GM12878 (cell line): ENCODE measurements at regions not wholly inside any gene's neighbourhood (a gene's known extent, or its start where the extent isn't known, plus 50 kb on each side); places are given as distances from the start of the nearest gene placed in this dataset.

Experiments used
- ATAC-seq: fragments of 200-7000 bp; cut with Tn5 transposase; 3 replicates; pipeline ENCODE4 v1.9.1; 2020; ENCODE audit warnings: mild to moderate bottlenecking, moderate library complexity
- BruUV-seq: library from RNA; stranded (reverse); fragments of 400-500 nt; replicated peaks from 2 replicates; lab custom pipeline; 2021; lab: Mats Ljungman, UMichigan
- CTCF ChIA-PET: fragments of 300-600 bp; sonication (Branson Sonifier 250); formaldehyde crosslinking; extraction: SDS; loops from one replicate; lab custom pipeline; 2021; ENCODE audit warnings: inconsistent platforms; lab: Yijun Ruan, JAX
- POLR2A ChIA-PET: fragments of 350-600 bp; formaldehyde crosslinking; extraction: SDS; loops from one replicate; lab custom pipeline; 2021; ENCODE audit warnings: inconsistent platforms; lab: Charles Lee
- RAD21 ChIA-PET: fragments of 300-600 bp; sonication (Branson Sonifier 250); formaldehyde crosslinking; loops from one replicate; lab custom pipeline; 2023; ENCODE audit warnings: antibody characterized with exemption; ENCODE audit not compliant: unreplicated experiment; lab: Charles Lee
- SMC1A ChIA-PET: fragments of 300-600 bp; sonication (Branson Sonifier 250); formaldehyde crosslinking; loops from one replicate; lab custom pipeline; 2023; ENCODE audit not compliant: unreplicated experiment, uncharacterized antibody; lab: Charles Lee
- DNase-seq: peaks from one replicate; pipeline ENCODE4 v3.0.0-alpha.2; 2011; ENCODE audit warnings: low read depth, low spot score
- FAIRE-seq: peaks from 3 replicates; lab custom pipeline; 2011; peaks lifted over from hg19 to GRCh38; lab: Jason Lieb, UNC
- H2AFZ ChIP-seq: 2 replicates; pipeline ENCODE4 v1.6.0; 2011; ENCODE audit warnings: low read depth, low read length, control low read depth; ENCODE audit not compliant: control insufficient read depth
- H3K27ac ChIP-seq: 2 replicates; pipeline ENCODE4 v1.5.1; 2011; ENCODE audit warnings: control low read depth; ENCODE audit not compliant: control insufficient read depth, insufficient read depth
- H3K27me3 ChIP-seq, 2 experiments: replicated peaks in 1 of 2; 2 replicates each; pipeline versions ENCODE4 v1.6.0 to v1.6.1; 2011; ENCODE audit warnings: low read length in 1 of 2; ENCODE audit not compliant: control insufficient read depth in 2 of 2, insufficient read depth in 2 of 2
- H3K36me3 ChIP-seq, 2 experiments: 2 replicates each; pipeline ENCODE4 v1.5.1; 2011; ENCODE audit warnings: low read length in 1 of 2; ENCODE audit not compliant: control insufficient read depth in 2 of 2, insufficient read depth in 2 of 2
- H3K4me1 ChIP-seq: 2 replicates; pipeline ENCODE4 v1.6.1; 2011; ENCODE audit warnings: mild to moderate bottlenecking, low read length, moderate library complexity, mixed read lengths; ENCODE audit not compliant: control insufficient read depth, insufficient read depth
- H3K4me2 ChIP-seq: 2 replicates; pipeline ENCODE4 v1.6.0; 2011; ENCODE audit warnings: control low read depth; ENCODE audit not compliant: control insufficient read depth, insufficient read depth
- H3K4me3 ChIP-seq: fragments of 200-600 bp; sonication (generic); 2 replicates; pipeline ENCODE4 v1.5.1; 2016
- H3K79me2 ChIP-seq: 2 replicates; pipeline ENCODE4 v1.6.0; 2011; ENCODE audit warnings: low read length; ENCODE audit not compliant: control insufficient read depth, insufficient read depth
- H3K9ac ChIP-seq: 2 replicates; pipeline ENCODE4 v1.8.0; 2011; ENCODE audit warnings: low read length, control low read depth, mixed read lengths; ENCODE audit not compliant: control insufficient read depth, insufficient read depth
- H3K9me3 ChIP-seq: replicated peaks from 3 replicates; pipeline ENCODE4 v1.5.1; 2011; ENCODE audit warnings: mild to moderate bottlenecking, low read length; ENCODE audit not compliant: control insufficient read depth, insufficient read depth
- H4K20me1 ChIP-seq: 2 replicates; pipeline ENCODE4 v1.6.0; 2011; ENCODE audit not compliant: control insufficient read depth, insufficient read depth
- ATF7 ChIP-seq: fragments of 450-650 bp; IDR thresholded peaks from 2 replicates; pipeline ENCODE4 v1.6.1; 2016; ENCODE audit warnings: low read depth, mild to moderate bottlenecking
- NR2C1 ChIP-seq: fragments of 450-650 bp; IDR thresholded peaks from 2 replicates; pipeline ENCODE4 v1.6.1; 2017; ENCODE audit warnings: antibody characterized with exemption, mild to moderate bottlenecking, moderate library complexity
- NR2C2 ChIP-seq: IDR thresholded peaks from 2 replicates; pipeline ENCODE4 v1.6.1; 2011; ENCODE audit warnings: borderline replicate concordance, low read depth; ENCODE audit not compliant: control insufficient read depth, insufficient read length
- SIN3A ChIP-seq: IDR thresholded peaks from 2 replicates; pipeline ENCODE4 v1.6.1; 2012; ENCODE audit warnings: low read depth, low read length, improper control_type of control experiment
- SUPT20H ChIP-seq: IDR thresholded peaks from 2 replicates; pipeline ENCODE4 v1.6.1; 2011; ENCODE audit warnings: low read depth, mild to moderate bottlenecking, low read length, moderate library complexity, borderline replicate concordance; ENCODE audit not compliant: control insufficient read depth
- ZNF217 ChIP-seq: fragments of 450-650 bp; IDR thresholded peaks from 2 replicates; pipeline ENCODE4 v1.6.1; 2017; ENCODE audit warnings: antibody characterized with exemption, mild to moderate bottlenecking
- WGBS: methylation state at CpG from one replicate; pipeline ENCODE4 v1.1.6; 2016; ENCODE audit warnings: low lambda C conversion rate; ENCODE audit not compliant: insufficient replicate concordance, insufficient coverage; ENCODE audit errors: missing lambda C conversion rate; 5-methylcytosine and 5-hydroxymethylcytosine counted together
- in situ Hi-C: fragments of 300-500 bp; cut with MboI; formaldehyde crosslinking; loops from 9 replicates; pipeline ENCODE4 v1.14.3; 2018; ENCODE audit warnings: mixed read lengths
- intact Hi-C: fragments of 100-400 bp; cut with micrococcal nuclease; formaldehyde crosslinking; loops from one replicate; pipeline ENCODE4 v1.14.2; 2022; ENCODE audit not compliant: unreplicated experiment
- TF ChIP-seq, protein P1 (sequence below): fragments of 450-650 bp; IDR thresholded peaks from 2 replicates; pipeline ENCODE4 v1.6.1; 2016; ENCODE audit warnings: mild to moderate bottlenecking
- TF ChIP-seq, protein P2 (sequence below): fragments of 150-350 bp; IDR thresholded peaks from 2 replicates; pipeline ENCODE4 v1.6.1; 2014; ENCODE audit warnings: mild to moderate bottlenecking, low read depth, low read length

DNA sequence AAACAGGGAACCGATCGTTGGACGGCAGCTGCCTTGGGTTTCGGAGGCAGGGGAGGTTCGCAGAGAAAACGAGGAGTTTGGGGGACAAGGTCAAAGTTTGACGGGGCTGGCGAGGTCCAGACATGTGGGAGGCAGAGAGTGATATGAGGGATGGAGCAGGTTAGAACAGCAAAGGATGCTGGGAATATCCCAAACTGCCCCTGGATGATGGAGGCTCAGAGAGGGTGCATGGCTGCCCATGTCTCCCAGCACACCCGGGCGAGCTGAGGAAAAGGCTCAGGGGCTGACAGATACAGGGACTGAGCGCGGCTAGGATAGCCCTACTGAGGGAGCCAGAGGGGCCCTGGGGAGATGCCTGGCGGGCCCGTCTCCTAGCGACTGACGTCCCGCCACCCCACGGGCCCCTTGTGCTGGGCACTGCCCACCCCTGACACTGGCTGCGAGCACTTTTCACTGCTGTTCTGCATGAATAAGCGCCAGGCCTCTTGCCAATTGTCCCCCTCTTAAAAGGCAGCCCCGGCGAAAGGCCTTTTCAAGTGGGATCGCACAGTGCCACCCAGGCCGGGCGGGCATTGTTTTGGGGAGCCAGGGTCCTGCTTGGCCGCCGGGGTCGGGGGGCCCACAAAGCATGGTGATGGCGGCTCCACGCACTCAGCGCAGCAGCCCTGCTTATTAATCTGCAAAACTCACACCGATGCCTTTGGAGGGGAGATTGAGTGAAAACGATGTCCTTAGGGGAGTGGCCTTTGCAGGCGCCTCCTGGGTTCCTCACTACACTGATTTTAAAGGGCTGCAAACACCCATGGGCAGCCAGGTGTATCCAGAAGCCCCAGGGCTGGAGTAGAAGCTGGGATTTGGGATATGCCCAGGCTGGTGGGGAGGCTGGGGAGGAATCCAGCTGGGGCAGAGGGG, 90.0 kb upstream of the LINC01488 start:
- FAIRE-seq (no peak), DNase-seq (no peak), ATAC-seq (no peak)
- Histone ChIP-seq H3K27me3 (no peaks in the 10 kb centered on the region), H3K79me2 (no peaks in the 10 kb centered on the region), H3K9ac (no peak overlapping the region), H3K4me1 (no peaks in the 10 kb centered on the region), H3K36me3 (no peaks in the 10 kb centered on the region), H4K20me1 (no peaks in the 10 kb centered on the region), H3K27ac (no peak overlapping the region), H3K9me3 (peaks cover 9% of the 10 kb centered on the region; the same call in 2 of the 3 replicates), H3K4me3 (no peak overlapping the region)
- intact Hi-C loops (no loop called here), in situ Hi-C loops (no loop called here)
- ChIA-PET RAD21 (no interaction called here), POLR2A (no interaction called here), SMC1A (no interaction called here)
- no TSS peak for BruUV-seq
- TF ChIP-seq NR2C1: no peak
- TF ChIP-seq, protein P1, sequence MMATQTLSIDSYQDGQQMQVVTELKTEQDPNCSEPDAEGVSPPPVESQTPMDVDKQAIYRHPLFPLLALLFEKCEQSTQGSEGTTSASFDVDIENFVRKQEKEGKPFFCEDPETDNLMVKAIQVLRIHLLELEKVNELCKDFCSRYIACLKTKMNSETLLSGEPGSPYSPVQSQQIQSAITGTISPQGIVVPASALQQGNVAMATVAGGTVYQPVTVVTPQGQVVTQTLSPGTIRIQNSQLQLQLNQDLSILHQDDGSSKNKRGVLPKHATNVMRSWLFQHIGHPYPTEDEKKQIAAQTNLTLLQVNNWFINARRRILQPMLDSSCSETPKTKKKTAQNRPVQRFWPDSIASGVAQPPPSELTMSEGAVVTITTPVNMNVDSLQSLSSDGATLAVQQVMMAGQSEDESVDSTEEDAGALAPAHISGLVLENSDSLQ: no peak
- no peak for TF ChIP-seq ATF7
- TF ChIP-seq SIN3A: no peak
- TF ChIP-seq SUPT20H: no peak
- TF ChIP-seq NR2C2: no peak
- TF ChIP-seq, protein P2, sequence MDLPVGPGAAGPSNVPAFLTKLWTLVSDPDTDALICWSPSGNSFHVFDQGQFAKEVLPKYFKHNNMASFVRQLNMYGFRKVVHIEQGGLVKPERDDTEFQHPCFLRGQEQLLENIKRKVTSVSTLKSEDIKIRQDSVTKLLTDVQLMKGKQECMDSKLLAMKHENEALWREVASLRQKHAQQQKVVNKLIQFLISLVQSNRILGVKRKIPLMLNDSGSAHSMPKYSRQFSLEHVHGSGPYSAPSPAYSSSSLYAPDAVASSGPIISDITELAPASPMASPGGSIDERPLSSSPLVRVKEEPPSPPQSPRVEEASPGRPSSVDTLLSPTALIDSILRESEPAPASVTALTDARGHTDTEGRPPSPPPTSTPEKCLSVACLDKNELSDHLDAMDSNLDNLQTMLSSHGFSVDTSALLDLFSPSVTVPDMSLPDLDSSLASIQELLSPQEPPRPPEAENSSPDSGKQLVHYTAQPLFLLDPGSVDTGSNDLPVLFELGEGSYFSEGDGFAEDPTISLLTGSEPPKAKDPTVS: no peak
- TF ChIP-seq ZNF217: no peak
- TF ChIP-seq, all 136 proteins: peak for 0
- CTCF ChIA-PET: no interaction called here
- WGBS: 57% methylated on average over 34 of the region's 34 CpGs
- no peak overlapping the region for H2AFZ ChIP-seq
- no peak overlapping the region for H3K4me2 ChIP-seq
